ENCODE measurements at regions not wholly inside any gene's neighbourhood (a gene's known extent, or its start where the extent isn't known, plus 50 kb on each side); places are given as distances from the start of the nearest gene placed in this dataset.
"Not testable (repeated sequence)": the region's sequence is repeated elsewhere in the genome, so short reads cannot be mapped to it uniquely, and the experiment has no call there.

- peak; percentile 22 for ATAC-seq
- not testable (repeated sequence) for H3K4me3 Mint-ChIP-seq, H3K9me3 Mint-ChIP-seq, DNase-seq, H3K4me1 Mint-ChIP-seq, H3K27ac Mint-ChIP-seq, H3K27me3 Mint-ChIP-seq
These were observed 182.3 kb downstream of the KLRB1 start for GRCh38 chr12:9425429-9425828.

GRCh38 chr12:9424175-9424740 is 183.5 kb downstream of the KLRB1 start:
- H3K27me3 Mint-ChIP-seq, H3K27ac Mint-ChIP-seq, DNase-seq, H3K4me1 Mint-ChIP-seq, H3K9me3 Mint-ChIP-seq, H3K4me3 Mint-ChIP-seq, ATAC-seq: not testable (repeated sequence)

DNA sequence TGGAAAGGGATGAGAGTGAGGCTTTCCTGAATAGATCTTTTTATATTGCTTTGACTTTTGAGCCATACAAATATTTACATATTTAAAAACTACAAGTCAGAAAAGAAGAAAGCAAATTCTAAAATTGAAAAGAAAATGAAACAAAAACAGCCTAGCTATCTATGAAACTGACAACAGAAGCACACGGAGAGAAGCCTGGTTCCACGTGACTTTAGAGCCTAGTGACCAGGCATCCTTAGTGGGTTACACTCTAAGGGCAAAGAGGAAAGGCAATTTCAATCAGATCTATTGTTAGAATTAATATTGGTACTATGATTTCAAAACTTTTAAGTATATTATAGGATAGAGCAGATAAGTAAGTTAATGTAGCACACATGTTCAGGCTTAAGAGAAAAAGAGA is 185.0 kb downstream of the KLRB1 start:
- not testable (repeated sequence) for H3K4me1 Mint-ChIP-seq, DNase-seq, ATAC-seq, H3K9me3 Mint-ChIP-seq, H3K27me3 Mint-ChIP-seq, H3K4me3 Mint-ChIP-seq, H3K27ac Mint-ChIP-seq

- not testable (repeated sequence) for H3K9me3 Mint-ChIP-seq, DNase-seq, H3K4me1 Mint-ChIP-seq, H3K4me3 Mint-ChIP-seq, ATAC-seq, H3K27me3 Mint-ChIP-seq
- peak overlapping the region in 1 of 2 donors; percentile 33 for H3K27ac Mint-ChIP-seq
These were observed 186.1 kb downstream of the KLRB1 start for GRCh38 chr12:9421520-9422086.

DNA sequence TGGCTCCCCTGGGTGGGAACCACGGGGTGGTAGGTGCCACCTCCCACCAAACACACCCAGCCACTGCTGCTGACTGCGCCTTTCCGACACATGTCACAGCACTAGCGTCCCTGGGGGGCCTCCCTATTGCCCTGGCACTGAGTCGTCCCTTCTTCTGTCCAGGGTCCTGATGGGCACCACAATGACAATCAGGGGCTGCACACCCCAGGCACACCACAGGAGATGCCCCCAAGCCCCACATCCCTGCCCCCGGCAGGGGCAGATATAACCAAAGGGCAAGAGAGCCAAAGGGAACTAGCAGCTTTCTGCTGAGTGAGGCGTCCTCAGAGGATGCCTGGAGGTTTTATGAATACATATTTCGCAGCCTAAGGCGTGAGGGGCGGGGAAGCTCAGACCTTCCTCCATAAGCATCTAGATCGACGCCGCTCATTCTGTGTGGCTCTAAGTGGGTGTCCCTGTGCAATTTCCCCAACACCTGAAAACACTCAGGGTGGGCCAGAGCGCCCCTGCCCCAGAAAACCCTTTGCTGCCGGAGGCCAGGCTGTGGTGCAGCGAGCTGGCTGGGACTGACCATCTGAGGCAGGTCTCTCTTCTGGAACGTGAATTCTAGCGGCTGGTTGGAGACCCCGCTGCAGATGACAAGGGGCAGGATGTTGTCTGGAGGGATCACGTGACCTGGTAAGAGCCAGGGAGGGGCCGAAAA is 186.7 kb downstream of the KLRB1 start:
- ATAC-seq, H3K27me3 Mint-ChIP-seq, DNase-seq, H3K4me1 Mint-ChIP-seq, H3K4me3 Mint-ChIP-seq, H3K9me3 Mint-ChIP-seq: not testable (repeated sequence)
- peak overlapping the region in 1 of 2 donors; percentile 80 for H3K27ac Mint-ChIP-seq

DNA sequence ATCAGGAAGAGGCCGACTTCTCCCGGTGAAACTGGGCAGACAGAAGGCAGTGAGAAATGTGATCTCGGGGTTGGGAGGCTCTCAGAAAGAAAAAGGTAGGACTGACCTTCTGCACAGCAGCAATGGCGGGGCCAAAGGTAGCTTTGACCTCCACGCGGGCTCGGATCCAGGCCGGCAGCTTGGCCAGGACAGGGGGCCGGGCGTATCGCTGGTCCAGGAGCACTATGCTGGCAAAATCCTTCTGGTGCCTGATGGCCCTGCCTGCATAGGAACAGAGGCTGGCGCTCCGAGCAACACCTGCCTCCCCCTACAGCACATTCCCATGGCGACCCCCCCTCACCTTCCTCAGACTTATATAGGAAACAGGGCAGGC is 189.1 kb downstream of the KLRB1 start:
- H3K4me1 Mint-ChIP-seq, H3K9me3 Mint-ChIP-seq, H3K4me3 Mint-ChIP-seq, H3K27me3 Mint-ChIP-seq, DNase-seq, ATAC-seq: not testable (repeated sequence)
- H3K27ac Mint-ChIP-seq: peak overlapping the region in 1 of 2 donors; percentile 19

GRCh38 chr12:9417947-9418668 is 189.6 kb downstream of the KLRB1 start:
- H3K9me3 Mint-ChIP-seq, H3K4me1 Mint-ChIP-seq, DNase-seq, ATAC-seq, H3K27ac Mint-ChIP-seq, H3K27me3 Mint-ChIP-seq, H3K4me3 Mint-ChIP-seq: not testable (repeated sequence)

GRCh38 chr12:9417341-9417740 is 190.4 kb downstream of the KLRB1 start:
- DNase-seq, H3K9me3 Mint-ChIP-seq, ATAC-seq, H3K27me3 Mint-ChIP-seq, H3K27ac Mint-ChIP-seq, H3K4me1 Mint-ChIP-seq, H3K4me3 Mint-ChIP-seq: not testable (repeated sequence)

GRCh38 chr12:9416346-9416745 is 191.4 kb downstream of the KLRB1 start:
- Mint-ChIP-seq H3K4me3 (peak overlapping the region in 1 of 2 donors; percentile 37), H3K27ac (peak overlapping the region in 1 of 2 donors; percentile 67)
- not testable (repeated sequence) for H3K4me1 Mint-ChIP-seq, DNase-seq, H3K9me3 Mint-ChIP-seq, H3K27me3 Mint-ChIP-seq
- ATAC-seq: peak; percentile 19

DNA sequence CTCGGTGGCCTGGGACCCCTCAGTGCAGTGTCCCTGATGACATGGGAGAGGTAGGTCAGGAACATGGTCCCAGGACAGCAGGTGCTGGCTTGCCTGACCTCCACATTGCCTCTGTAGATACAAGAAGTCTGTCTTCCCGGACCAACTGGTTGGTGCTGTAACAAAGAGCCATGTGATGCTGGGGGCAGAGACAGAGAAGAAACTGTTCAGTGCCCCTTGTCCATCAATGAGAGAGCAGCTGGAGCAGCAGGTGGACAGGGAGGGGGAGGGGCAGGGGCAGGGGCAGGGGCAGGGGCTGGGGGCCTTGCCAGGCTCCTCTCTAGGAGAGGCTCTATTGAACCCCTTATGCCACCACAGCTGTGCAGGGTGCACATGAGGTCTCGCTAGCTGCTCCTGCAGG is 191.8 kb downstream of the KLRB1 start:
- DNase-seq, H3K9me3 Mint-ChIP-seq, H3K4me1 Mint-ChIP-seq, H3K4me3 Mint-ChIP-seq, H3K27me3 Mint-ChIP-seq, H3K27ac Mint-ChIP-seq: not testable (repeated sequence)
- ATAC-seq: peak; percentile 12

DNA sequence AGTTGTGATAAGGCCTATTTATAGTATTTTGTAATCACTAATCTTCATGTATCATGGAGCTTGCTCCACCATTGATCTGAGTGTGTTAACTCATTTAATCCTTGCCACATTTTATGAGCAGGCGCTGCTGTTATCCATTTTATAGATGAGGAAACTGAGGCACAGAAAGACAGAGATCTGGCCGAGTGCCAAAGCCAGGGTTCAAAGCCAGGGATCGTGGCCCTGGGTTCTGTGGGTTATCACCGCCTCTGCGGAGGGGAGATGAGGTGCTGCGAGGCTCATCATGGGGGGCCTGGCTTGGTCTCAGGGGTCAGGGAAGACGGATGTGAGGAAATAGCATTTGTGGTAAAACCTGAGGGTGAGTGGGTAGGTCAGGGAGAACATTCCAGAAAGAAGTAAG is 193.9 kb downstream of the KLRB1 start:
- not testable (repeated sequence) for H3K9me3 Mint-ChIP-seq, H3K4me3 Mint-ChIP-seq, ATAC-seq, H3K27ac Mint-ChIP-seq, H3K27me3 Mint-ChIP-seq, H3K4me1 Mint-ChIP-seq, DNase-seq

- H3K27me3 Mint-ChIP-seq, H3K27ac Mint-ChIP-seq, H3K4me3 Mint-ChIP-seq, H3K9me3 Mint-ChIP-seq, ATAC-seq, H3K4me1 Mint-ChIP-seq, DNase-seq: not testable (repeated sequence)
These were observed 195.3 kb downstream of the KLRB1 start for GRCh38 chr12:9412459-9412858.

DNA sequence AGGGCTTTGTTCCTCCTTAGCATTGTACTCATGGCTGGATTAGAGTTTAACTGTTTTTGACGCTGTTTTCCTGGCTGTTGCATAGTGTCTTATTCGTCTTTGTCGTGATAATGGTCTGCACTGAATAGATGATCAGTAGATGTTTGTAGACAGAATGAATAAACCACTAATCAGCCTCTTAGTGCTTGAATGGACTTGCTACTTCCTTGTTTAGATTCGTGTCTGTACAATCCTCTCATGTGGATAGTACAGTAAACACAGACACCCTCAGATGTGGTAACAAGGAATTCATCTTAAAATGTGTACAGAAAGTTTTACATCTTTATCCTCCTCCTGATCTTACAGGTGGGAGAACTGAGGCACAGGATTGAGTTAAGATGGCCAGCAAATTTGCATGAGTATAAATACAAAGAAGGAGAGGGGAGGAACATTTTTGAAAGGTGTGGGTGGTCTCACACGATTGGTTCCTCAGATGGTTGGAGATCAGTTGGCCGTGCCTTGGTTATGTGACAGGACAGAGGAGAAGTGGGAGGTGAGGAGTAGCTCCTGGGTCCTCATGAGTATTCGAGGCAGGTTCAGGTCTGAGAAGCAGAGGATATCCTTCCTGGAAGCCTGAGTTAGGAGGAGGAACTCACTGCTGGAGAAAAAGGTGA is 196.0 kb downstream of the KLRB1 start:
- H3K27ac Mint-ChIP-seq, H3K9me3 Mint-ChIP-seq, ATAC-seq: not testable (repeated sequence)

DNA sequence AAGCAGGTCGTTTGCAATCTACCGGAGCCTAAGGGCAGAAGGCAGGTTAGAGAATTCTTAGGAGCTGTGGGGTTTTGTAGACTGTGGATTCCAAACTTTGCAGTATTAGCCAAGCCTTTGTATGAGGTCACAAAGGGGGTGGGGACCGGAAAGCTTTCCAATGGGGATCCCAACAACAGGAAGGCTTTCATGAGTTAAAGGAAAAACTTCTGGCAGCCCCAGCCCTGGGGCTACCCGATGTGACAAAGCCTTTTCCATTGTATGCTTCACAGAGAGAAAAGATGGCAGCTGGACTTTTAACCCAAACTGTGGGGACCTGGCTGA is 199.2 kb upstream of the PZP start:
- not testable (repeated sequence) for H3K9me3 Mint-ChIP-seq, H3K4me3 Mint-ChIP-seq, H3K27ac Mint-ChIP-seq, H3K4me1 Mint-ChIP-seq, H3K27me3 Mint-ChIP-seq, DNase-seq, ATAC-seq

More for the DNA sequence above, 196.0 kb downstream of the KLRB1 start:
- DNase-seq, H3K4me1 Mint-ChIP-seq, H3K4me3 Mint-ChIP-seq, H3K27me3 Mint-ChIP-seq: not testable (repeated sequence)

DNA sequence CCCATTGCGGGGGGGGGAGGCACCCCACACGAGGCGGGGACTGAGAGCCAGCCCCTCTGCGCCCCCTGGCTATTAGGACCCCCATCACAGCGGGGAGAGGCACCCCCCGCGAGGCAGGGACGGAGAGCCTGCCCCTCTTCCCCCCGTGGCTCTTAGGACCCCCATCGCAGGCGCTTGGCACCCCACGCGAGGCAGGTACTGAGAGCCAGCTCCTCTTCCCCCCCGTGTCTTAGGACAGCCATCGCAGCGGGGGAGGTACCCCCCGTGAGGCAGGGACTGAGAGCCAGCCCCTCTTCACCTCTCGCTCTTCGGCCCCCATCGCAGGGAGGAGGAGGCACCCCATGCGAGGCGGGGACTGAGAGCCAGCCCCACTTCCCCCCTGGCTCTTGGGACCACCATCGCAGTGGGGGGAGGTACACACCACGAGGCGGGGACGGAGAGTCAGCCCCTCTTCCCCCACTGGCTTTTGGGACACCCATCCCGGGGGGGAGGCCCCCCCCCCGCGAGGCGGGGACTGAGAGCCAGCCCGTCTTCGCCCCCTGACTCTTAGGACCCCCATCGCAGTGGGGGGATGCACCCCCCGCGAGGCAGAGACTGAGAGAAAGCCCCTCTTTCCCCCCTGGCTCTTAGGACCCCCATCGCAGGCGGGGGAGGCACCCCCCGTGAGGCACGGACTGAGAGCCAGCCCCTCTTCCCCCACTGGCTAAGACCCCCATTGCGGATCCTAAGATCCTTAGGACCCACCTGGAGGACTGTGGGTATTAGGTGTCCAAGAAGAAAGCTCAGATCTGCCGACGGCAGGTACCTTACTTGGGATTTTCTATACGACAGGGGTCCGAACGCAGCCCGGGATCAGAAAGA is 198.6 kb upstream of the PZP start:
- DNase-seq (no peak), ATAC-seq (peak; percentile 9)
- no peak overlapping the region for H3K4me3 Mint-ChIP-seq
- no peaks in the 10 kb centered on the region for H3K9me3 Mint-ChIP-seq
- H3K27ac Mint-ChIP-seq: no peak overlapping the region
- H3K4me1 Mint-ChIP-seq: no peaks in the 10 kb centered on the region
- H3K27me3 Mint-ChIP-seq: no peaks in the 10 kb centered on the region
